ENCODE measurements at regions not wholly inside any gene's neighbourhood (a gene's known extent, or its start where the extent isn't known, plus 50 kb on each side); places are given as distances from the start of the nearest gene placed in this dataset.

DNA sequence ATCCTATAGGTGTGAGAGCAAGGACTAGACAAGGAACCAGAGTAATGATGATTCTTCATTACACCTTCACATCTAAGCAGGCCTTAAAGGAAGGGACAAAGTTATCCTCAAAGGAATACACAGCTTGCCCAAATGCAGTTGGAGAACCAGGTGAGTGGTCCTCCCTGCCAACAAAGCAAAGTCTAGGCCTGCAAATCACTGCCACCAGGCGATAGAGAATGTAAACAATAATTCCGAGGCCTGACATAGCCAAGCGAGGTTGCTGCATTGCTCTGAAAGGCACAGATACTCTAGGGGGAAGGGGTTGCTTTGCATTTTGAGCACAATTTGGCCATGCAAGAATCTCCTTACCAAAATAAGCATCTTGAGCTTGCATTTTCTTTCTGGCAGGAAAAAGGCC is 178.2 kb upstream of the FAT1 start:
- no peak overlapping the region for H2BK5ac ChIP-seq (ENCODE audit: low read depth, low read length)
- no peak overlapping the region for H2BK12ac ChIP-seq (ENCODE audit: low read depth, low read length)
- H3K9ac ChIP-seq (replicated peaks in 1 of 4; ENCODE audit: extremely low read depth in 1 of 4, low read depth in 3 of 4, low read length in 3 of 4), result no peak overlapping the region
- H3K27ac ChIP-seq (ENCODE audit: low read depth, low read length), result no peak overlapping the region
- FAIRE-seq (no peak), DNase-seq (ENCODE audit: low read depth in 1 of 2, low spot score in 2 of 2) (no peak)
- ChIA-PET CTCF (ENCODE audit: partially characterized antibody) (interaction anchor here (1.5 kb wide), 1 partner anchor 11 kb away, joined by 3 read pairs; no protein-coding TSS in a partner anchor), POLR2A (ENCODE audit: partially characterized antibody) (no interaction called here)
- no peak overlapping the region for H2BK120ac ChIP-seq (replicated peaks; ENCODE audit: low read depth, low read length)
- no peaks in the 10 kb centered on the region for H4K20me1 ChIP-seq (replicated peaks in 1 of 2; ENCODE audit: control insufficient read depth in 1 of 2, insufficient read depth in 2 of 2, low read length in 2 of 2)
- no peaks in the 10 kb centered on the region for H3K4me1 ChIP-seq (replicated peaks in 1 of 4; ENCODE audit: control insufficient read depth in 3 of 4, insufficient read depth in 4 of 4, low read length in 3 of 4)
- no peak overlapping the region for H2BK15ac ChIP-seq (ENCODE audit: low read length)
- H3K9me3 ChIP-seq (ENCODE audit: insufficient read depth in 2 of 2, low read depth in 1 of 2, low read length in 1 of 2), result no peaks in the 10 kb centered on the region
- H2AFZ ChIP-seq (ENCODE audit: low read length), result no peak overlapping the region
- H2AK5ac ChIP-seq (ENCODE audit: low read depth, low read length), result no peak overlapping the region
- H3K79me2 ChIP-seq (ENCODE audit: control insufficient read depth in 1 of 2, insufficient read depth in 2 of 2, low read length in 2 of 2), result no peaks in the 10 kb centered on the region
- no peak overlapping the region for H3K18ac ChIP-seq (ENCODE audit: extremely low read depth, low read length)
- H4K91ac ChIP-seq (replicated peaks; ENCODE audit: insufficient read length, low read length), result no peak overlapping the region
- no peak overlapping the region for H3K56ac ChIP-seq (replicated peaks; ENCODE audit: insufficient read length, low read depth, low read length)
- H4K8ac ChIP-seq (ENCODE audit: extremely low read depth, insufficient read depth, low read length), result no peak overlapping the region
- no peaks in the 10 kb centered on the region for H3K79me1 ChIP-seq (ENCODE audit: low read depth, low read length)
- H3K4me2 ChIP-seq (ENCODE audit: insufficient read depth in 1 of 2, low read depth in 2 of 2, low read length in 2 of 2), result no peak overlapping the region
- WGBS, 2 experiments (ENCODE audit: extremely low coverage in 1 of 2, insufficient coverage in 1 of 2, insufficient read length in 1 of 2, insufficient replicate concordance in 2 of 2, low coverage in 1 of 2, low lambda C conversion rate in 2 of 2, missing lambda C conversion rate in 1 of 2), result 71% methylated on average over 3 of the region's 3 CpGs; no CpG with 5 or more reads in 1 of the 2 experiments
- no peak overlapping the region for H3K4ac ChIP-seq (replicated peaks; ENCODE audit: insufficient read length, low read depth, low read length)
- H2BK20ac ChIP-seq (ENCODE audit: low read length), result no peak overlapping the region
- no peak overlapping the region for H4K5ac ChIP-seq (ENCODE audit: insufficient read length, low read depth, low read length)
- H3K23me2 ChIP-seq (ENCODE audit: low read depth, low read length), result no peaks in the 10 kb centered on the region
- H3K36me3 ChIP-seq (ENCODE audit: control insufficient read depth in 2 of 4, insufficient read depth in 4 of 4, low read length in 3 of 4), result no peaks in the 10 kb centered on the region
- H3K27me3 ChIP-seq (replicated peaks in 1 of 4; ENCODE audit: control insufficient read depth in 3 of 4, extremely low read depth in 1 of 4, insufficient read depth in 3 of 4, low read length in 3 of 4), result no peaks in the 10 kb centered on the region
- no peak overlapping the region for H3K4me3 ChIP-seq (ENCODE audit: extremely low read depth in 1 of 4, insufficient read depth in 2 of 4, low read depth in 3 of 4, low read length in 4 of 4)
- H3K23ac ChIP-seq (ENCODE audit: insufficient read length), result no peak overlapping the region
- H3K14ac ChIP-seq (ENCODE audit: insufficient read length), result no peak overlapping the region
- TF ChIP-seq CEBPB (IDR thresholded peaks at IDR 0.05; ENCODE audit: low read depth, low read length) (no peak), SP4 (IDR thresholded peaks at IDR 0.05; ENCODE audit: low read length) (no peak), TAF7 (optimal IDR thresholded peaks at IDR 0.05; ENCODE audit: borderline replicate concordance, low read depth, low read length) (no peak), JUND (IDR thresholded peaks at IDR 0.05; ENCODE audit: low read length) (no peak), GABPA (IDR thresholded peaks at IDR 0.05; ENCODE audit: borderline replicate concordance, insufficient read depth, low read length) (no peak), POU5F1 (IDR thresholded peaks at IDR 0.05; ENCODE audit: low read depth, low read length) (no peak), EZH2 (IDR thresholded peaks at IDR 0.05; ENCODE audit: low read depth, low read length, severe bottlenecking) (no peak), POLR2A (IDR thresholded peaks at IDR 0.05; ENCODE audit: control extremely low read depth in 1 of 2, low read depth in 2 of 2, low read length in 2 of 2) (no peak), CREB1 (IDR thresholded peaks at IDR 0.05) (no peak), RAD21 (IDR thresholded peaks at IDR 0.05 in 1 of 2, conservative IDR thresholded peaks at IDR 0.05 in 1 of 2; ENCODE audit: low read depth in 2 of 2, low read length in 2 of 2) (no peak), RFX5 (IDR thresholded peaks at IDR 0.05; ENCODE audit: borderline replicate concordance, low read depth, low read length) (no peak), BRCA1 (IDR thresholded peaks at IDR 0.05; ENCODE audit: low read depth, low read length) (no peak), JUN (IDR thresholded peaks at IDR 0.05; ENCODE audit: low read depth, low read length) (no peak), SRF (IDR thresholded peaks at IDR 0.05; ENCODE audit: low read depth, low read length) (no peak), ZNF274 (IDR thresholded peaks at IDR 0.05; ENCODE audit: borderline replicate concordance, extremely low read depth, low read length) (no peak), SIX5 (IDR thresholded peaks at IDR 0.05; ENCODE audit: low read depth, low read length) (no peak), CHD2 (IDR thresholded peaks at IDR 0.05; ENCODE audit: low read length) (no peak)

Measured in H1 (cell line).